GM18519 (cell line): ENCODE measurements at regions not wholly inside any gene's neighbourhood (a gene's known extent, or its start where the extent isn't known, plus 50 kb on each side); places are given as distances from the start of the nearest gene placed in this dataset.

Experiments used
- ATAC-seq: cut with Tn5 transposase; IDR thresholded peaks from one replicate; pipeline ENCODE4 v1.9.1; 2021; ENCODE audit warnings: mild to moderate bottlenecking, moderate library complexity; ENCODE audit not compliant: unreplicated experiment, low FRiP score

DNA sequence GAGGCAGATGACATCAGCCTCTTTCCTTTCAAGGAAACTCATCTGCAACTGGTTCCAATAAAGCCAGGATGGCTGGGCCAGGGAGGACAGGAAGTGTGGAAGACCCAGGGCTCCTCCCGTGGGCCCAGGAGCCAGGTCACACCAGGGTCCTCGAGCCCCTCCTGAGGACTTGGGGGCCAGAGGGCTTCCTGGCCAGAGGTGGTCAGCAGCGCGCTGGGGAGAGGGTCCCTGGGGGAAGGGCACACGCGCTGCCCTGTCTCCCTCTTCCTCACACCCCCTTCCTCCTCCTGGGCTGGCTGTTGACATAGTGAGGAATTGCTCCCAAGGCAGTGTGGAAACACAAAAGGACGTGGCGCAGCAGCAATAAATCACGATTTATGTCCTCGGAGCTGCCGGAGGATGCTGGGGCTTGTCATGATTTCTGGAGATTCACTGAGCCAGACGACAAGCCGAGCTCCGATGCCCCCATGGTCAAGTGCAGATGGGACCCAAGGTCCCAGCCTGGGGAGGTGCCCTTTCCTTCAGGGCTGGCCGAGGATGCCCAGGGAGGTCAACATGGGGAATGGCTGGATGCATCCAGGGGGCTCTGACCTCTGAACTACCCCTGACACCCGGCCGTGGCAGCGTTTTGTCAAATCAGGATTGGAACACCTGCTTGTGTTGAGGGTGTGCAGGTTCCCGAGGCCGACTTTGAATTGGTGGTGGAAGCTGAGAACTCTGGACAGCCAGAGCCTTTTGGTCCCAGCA, 152.6 kb downstream of the IRF8 start:
- no peak for ATAC-seq

GRCh38 chr16:86052115-86052670, 153.2 kb downstream of the IRF8 start:
- ATAC-seq: no peak

- no peak for ATAC-seq
These were observed 154.0 kb downstream of the IRF8 start for GRCh38 chr16:86052926-86053325.

DNA sequence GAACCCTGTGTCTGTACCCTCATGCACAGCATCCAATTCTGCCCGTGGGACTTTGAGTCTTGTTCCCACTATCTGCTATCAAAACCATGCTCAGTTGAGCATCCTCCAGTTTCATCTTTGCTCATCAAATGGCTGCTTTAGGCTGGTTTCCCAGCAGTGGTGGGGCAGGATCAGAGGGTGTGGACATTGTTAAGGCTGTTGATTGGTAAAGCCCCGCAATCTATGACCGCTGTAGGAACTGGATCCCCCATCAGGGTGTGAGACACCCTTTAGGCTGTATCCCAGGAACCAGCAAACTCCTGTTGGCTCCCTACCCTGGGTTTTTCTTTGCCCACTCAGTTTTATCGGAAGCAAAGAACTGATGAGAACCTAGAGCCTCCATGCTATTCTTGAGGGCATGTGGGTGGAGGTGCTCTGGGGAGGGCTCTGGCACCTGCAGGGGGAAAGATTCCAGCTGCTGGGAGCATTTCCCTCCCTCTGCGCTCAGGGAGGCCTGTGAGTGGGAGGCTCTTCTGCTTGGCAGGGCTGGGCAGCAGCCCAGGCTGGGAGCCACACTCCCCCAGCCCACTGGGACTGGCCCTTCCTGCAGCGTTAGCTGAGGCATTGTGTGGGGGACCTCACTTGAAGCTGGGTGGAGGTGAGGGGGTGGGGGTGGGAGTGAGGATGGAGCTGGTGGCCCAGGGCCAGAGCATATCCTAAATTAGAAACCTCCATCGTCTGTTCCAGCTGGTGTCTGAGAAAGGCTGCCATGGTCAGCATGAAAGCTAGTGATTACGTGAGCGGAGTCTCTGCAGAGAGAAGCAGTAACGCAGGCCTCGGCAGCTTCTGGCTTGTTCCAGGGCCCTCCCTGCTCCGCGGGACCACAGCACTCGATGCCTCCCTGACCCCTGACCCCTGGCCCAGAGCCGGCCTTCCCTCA, 160.6 kb downstream of the IRF8 start:
- no peak for ATAC-seq

DNA sequence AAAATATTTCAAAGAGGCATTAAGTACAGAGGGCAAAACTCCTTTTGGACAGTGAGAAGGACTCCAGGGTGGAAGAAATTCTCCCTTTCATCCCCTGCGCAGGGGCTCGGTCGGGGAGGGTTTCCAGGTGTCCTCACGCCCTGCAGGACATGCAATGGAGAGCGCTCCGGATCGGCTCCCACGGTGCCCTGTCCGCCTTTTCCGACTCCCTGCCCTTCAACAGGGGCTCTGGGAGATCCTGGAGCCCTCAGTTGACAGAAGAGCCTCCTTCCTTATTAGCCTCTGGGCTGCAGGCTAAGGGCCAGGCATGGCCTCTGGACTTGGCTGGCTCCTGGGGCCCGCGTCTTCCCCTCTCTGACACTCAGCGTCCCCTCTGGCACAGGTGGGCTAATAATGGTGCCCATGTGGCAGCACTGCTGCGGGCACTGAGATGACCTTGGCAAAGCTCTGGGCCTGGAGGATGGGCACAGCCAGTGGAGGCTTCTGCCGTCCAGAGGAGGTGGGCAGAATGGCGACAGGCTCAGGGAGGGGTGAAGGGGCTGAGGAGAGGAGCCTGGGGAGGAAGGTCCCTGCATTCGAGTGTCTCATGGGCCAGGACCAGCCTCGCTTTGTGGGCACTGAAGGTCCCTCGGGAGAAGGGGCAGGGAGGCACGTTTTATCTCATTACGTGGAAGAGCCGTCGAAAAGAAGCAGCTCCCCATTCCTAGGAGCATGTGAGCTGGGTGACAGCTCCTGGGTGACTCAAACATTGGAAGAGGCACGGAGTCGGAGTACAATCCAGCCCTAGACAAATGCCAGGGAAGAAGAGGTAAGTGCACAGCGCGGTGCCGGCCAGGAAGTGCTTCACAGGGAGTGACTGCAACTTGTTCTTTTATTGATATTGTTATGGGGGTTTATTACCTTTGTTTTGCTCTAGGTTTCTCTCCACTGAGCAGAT, 161.7 kb downstream of the IRF8 start:
- no peak for ATAC-seq

- no peak for ATAC-seq
These were observed 162.3 kb downstream of the IRF8 start for GRCh38 chr16:86061318-86061695.

GRCh38 chr16:86061721-86062120, 162.8 kb downstream of the IRF8 start:
- no peak for ATAC-seq

GRCh38 chr16:86062271-86062965, 163.5 kb downstream of the IRF8 start:
- no peak for ATAC-seq

- ATAC-seq: no peak
These were observed 164.9 kb downstream of the IRF8 start for GRCh38 chr16:86063760-86064405.

- ATAC-seq: no peak
These were observed 165.7 kb downstream of the IRF8 start for GRCh38 chr16:86064431-86065250.

GRCh38 chr16:86065711-86066110, 166.7 kb downstream of the IRF8 start:
- ATAC-seq: no peak

DNA sequence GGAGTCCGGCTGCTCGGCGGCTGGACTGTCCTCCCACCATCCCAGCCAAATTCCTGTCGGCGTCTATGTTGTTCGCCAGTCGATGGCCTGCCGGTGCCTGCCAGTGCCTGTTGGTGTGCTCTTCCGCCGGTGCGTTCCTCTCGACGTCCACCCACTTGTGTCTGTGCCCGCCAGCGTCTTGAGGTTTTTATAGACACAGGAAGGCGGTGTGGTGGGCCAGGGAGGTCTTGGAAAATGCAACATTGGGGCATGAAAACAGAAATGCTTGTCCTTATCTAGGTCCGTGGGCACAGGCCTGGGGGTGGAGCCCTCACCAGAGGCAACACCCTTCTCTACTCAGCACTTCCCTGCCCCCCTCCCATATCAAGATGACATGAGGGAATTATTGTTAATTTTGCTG, 167.8 kb downstream of the IRF8 start:
- ATAC-seq: no peak

DNA sequence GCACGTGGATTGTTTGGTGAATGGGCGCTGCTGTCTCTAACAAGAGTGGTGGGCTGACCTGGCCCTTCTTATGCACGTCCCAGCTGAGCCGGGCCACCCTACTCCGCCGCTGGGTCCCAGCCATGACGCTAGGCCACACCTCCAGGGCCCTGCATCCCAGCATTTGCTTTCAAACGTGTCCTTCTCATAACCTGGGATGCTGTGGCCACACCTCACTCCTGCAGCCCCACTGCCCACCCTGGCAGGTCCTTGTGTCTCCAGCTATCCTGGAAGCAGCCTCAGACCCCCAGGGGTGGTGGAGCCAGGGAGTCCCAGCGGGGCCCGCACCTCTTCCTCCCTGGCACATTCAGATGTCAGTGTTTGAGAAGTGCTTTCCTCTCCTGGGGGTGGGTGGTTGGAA, 168.6 kb downstream of the IRF8 start:
- ATAC-seq: no peak

DNA sequence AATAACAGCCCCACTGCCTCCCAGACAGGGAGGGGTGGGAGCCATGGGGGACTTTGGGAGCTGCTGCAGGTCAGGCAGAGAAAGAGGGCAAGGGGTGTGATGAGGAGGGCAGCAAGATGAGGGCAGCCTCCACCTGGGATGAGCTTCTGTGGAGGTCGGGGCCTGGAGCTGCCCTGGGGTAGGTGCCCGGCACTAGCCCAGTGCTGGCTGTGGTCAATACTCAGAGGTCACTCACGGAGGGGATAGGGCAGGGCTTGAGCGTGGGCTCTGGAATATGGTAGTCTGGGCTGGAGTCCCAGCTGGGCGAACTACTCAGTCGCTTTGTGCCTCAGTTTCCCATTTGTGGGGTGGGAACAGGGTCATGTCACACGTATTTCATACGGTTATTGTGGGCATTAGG, 169.0 kb downstream of the IRF8 start:
- no peak for ATAC-seq

DNA sequence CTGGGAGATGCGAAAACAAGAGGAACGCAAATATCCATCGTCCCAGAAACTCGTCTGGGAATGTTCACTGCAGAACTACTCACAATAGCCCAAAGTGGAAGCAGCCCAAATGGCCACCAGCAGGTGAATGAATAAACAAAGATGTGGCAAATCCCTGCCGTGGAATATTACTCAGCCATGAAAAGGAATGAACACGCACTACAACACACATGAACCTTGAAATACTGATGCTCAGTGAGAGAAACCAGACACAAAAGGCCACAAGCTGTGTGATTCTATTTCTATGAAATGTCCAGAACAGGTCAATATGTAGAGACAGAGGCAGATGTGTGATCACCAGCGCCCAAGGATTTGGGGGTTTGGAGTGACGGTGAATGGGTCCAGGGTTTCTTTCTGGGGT, 169.8 kb downstream of the IRF8 start:
- no peak for ATAC-seq

DNA sequence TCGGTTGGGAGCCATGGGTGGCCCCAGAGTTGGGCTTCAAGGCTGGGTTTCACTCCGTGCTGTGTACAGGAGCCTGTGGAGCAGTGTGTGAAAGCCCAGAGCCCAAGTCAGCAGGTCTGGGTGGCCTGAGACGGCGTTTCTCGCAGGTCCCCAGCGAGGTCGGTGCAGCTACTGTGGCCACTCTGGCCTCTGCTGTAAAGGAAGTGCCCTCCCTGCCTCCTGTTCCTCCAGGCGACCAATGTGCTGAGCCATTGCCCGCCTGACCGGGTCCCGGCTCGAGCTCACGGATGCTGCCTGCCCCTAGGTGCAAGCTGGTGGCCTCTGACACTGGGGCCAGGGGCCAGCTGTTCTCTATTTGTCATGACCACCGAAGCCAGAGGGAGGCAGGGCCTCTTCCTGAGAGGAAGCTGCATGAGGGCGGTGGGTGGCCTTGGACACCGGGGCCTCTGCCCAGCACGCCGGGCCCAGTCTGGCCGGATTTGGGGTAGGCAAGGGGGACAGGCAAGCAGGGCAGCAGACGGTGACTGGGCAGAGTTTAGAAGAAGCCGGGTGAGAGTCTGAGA, 170.9 kb downstream of the IRF8 start:
- ATAC-seq: no peak

- ATAC-seq: no peak
These were observed 171.5 kb downstream of the IRF8 start for GRCh38 chr16:86070484-86070883.

DNA sequence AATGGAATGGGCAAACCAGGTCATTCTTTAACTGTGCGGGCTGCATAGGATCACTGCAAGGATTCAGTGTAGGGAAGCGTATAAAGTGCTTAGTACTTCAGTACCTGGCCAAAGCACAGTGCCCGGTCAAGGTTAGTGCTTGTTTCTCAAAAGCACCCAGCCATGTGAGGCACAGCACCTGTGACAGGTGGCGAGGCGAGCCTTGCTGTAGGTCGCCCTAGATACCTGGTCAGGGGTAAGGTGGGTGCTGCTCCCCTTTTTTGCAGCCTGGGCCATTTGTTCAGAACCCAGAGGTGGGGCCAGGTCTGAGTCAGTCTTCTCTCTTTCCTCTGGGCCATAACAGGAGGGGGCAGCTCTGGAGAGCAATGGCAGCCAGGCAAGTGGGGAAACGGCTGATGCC, 172.0 kb downstream of the IRF8 start:
- ATAC-seq: no peak
